Femur (tissue), 1 donor: ENCODE measurements at regions not wholly inside any gene's neighbourhood (a gene's known extent, or its start where the extent isn't known, plus 50 kb on each side); places are given as distances from the start of the nearest gene placed in this dataset.
"Not testable (repeated sequence)": the region's sequence is repeated elsewhere in the genome, so short reads cannot be mapped to it uniquely, and the experiment has no call there.

Experiments
- DNase-seq: peaks from one replicate; pipeline ENCODE4 v3.0.0-alpha.2; 2017

DNA sequence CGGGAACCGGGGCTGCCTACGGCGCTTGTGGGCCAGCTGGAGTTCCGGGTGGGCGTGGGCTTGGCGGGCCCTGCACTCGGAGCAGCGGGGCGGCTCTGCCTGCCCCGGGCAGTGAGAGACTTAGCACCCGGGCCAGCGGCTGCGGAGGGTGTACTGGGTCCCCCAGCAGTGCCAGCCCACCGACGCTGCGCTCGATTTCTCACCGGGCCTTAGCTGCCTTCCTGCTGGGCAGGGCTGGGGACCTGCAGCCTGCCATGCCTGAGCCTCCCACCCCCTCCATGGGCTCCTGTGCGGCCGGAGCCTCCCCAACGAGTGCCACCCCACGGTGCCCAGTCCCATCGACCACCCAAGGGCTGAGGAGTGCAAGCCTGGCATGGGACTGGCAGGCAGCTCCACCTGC, 72.8 kb upstream of the SSBP2 start:
- not testable (repeated sequence) for DNase-seq

DNA sequence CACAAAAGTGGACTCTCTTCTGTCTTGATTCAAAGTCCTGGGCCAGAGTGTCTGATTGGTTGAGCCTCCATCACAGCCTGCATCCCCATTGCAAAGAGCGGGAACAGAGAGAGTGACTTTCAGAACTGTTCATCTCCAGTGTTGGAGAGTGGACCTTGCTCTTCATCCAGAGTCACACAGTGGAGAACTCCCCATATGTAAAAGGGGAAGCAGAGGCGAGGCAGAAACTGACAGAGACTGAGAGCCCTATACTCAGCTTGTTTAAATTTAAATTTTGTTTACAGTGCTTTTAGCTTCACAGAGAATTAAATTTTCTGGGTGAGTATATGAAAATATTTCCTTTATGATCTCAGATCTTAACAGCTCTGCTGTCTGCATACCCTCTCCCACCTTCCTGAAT, 70.0 kb upstream of the SSBP2 start:
- DNase-seq = no peak

DNA sequence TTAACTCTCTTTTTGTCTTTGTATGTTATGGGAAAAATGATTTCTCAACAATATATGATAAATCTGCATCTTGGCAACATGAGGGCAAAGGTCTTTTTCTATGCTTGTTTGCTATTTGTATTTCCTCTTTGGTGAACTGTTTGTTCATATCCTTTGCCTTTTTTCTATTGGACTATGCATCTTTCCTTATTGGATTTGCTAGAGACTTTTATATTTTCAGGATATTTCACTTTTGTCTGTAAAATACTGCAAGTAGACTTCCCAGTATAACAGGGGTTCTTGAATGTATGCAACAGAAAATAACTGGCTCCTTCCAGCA, 69.4 kb upstream of the SSBP2 start:
- no peak for DNase-seq

DNA sequence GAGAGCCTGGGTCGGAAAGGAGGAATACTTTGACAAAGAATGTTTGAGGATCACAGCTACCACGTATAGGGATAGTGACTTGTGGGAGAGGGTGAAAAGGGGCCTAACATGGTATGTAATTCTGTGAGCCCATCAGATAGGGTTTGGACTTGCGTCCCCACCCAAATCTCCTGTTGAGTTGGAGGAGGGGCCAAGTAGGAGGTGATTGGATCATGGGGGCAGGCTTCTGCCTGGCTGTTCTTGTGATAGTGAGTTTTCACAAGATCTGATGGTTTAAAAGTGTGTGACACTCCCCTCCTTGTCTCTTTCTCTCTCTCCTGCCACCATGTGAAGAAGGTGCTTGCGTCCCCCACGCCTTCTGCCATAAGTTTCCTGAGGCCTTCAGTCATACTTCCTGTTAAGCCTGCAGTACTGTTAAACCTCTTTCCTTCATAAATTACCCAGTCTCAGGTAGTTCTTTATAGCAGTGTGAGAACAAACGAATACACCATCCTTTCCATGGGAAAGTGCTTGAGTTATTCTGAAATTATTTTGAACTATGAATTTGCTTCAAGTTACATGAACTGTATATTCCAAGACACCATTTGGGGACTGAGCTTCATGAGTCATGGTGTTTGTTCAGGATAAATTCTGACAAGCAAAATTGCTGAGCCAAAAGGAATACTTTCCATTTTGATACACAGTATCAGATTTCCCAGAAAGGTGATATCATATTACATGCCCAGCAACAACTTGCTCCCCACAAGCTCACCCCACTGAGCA, 68.8 kb upstream of the SSBP2 start:
- DNase-seq = no peak

DNA sequence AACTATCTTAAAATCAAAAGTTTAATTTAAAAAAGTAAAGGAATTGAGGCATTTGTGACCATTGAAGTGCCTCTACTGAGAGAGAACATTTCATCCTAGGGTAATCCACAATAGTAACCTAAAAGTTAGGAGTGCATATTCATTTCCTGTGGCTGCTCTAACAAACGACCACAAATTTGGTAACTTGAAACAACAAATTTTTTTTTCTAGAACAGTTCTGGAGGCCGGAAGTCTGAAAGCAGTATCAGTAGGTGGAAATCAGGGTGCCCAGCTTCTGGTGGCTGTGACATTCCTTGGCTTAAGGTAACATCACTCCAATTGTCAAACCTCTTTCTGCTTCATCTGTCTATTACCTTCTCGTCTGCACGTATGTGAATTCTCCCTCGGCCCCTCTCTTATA, 67.1 kb upstream of the SSBP2 start:
- DNase-seq = no peak

DNA sequence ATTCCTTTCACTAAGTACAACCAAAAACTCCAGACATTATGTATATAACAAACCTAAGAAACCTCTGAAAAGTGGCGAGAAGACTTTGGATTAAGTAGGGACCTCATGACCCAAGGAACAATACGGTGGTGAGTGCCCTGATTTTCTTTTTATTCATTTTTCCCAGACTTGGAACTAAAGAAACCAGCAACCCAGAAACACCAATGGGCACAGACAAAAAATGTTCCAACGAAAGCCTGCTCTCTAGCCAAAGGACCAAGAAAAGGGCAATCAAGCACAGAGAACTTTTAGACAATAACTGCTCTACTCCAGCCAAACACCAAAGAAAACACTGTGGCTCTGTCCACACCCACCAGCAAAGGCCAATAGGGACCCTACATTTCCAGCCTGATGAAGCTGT, 66.2 kb upstream of the SSBP2 start:
- no peak for DNase-seq

DNA sequence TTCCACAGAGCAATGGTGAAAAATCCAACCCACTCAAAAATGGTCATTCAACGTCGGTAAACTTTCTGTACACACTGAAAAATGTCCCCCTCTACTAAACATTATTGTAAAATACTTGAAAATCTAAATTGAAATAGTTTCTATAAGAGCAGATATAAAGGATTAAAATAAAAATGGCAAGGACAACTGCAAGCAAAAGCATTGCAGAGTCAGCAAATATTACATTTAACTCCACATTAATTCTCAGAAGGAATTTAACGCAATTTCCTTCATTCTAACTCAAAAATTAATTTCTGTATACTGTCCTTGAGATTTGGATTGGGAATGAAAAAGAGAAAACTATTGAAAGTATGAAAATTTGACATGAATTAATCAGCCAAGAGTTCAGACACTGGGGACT, 64.4 kb upstream of the SSBP2 start:
- DNase-seq = no peak

DNA sequence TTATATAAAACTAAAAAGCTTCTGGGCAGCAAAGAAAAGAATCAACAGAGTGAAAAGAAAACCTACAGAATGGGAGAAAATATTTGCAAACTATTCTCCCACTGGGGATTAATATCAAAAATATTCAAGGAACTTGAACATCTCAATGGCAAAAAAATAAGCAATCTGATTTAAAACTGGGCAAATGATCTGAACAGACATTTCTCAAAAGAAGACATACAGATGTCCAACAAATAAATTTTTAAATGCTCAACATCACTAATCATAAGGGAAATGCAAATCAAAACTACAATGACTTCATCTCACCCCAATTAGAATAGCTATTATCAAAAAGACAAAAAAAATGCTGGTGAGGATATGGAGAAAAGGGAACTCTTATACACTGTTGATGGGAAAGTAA, 57.2 kb upstream of the SSBP2 start:
- DNase-seq = no peak

DNA sequence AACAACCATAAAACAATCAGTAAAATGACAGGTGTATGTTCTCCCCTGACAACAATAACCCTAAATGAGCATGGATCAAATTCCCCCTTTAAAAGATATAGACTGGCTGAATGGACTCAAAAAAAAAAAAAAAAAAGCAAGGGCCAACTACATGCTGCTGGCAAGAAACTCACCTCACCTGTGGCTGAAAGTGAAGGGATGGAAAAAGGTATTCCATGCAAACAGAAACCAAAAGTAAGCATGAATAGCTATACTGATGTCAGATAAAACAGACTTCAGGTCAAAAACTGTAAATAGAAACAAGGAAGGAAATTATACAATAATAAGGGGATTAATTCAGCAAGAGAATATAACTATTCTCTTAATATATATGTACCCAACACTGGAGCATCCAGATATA, 54.2 kb upstream of the SSBP2 start:
- no peak for DNase-seq

DNA sequence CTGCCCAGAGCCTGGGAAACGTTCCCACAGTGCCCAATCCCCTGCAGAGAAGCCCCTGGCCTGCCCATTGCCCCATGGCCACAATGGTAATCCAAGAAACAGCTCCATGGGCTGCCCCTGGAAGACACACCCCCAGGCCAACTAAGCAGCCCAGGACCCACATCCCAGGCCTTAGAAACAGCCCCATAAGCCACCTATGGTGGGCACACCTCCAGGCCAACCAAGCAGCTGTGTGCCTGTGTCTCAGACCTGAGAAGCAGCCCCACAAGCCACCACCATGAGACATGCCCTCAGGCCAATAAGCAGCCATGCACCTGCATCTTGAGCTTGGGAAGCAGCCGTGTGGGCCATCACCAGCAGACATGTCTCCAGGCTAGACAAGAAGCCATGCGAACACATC, 52.9 kb upstream of the SSBP2 start:
- no peak for DNase-seq

DNA sequence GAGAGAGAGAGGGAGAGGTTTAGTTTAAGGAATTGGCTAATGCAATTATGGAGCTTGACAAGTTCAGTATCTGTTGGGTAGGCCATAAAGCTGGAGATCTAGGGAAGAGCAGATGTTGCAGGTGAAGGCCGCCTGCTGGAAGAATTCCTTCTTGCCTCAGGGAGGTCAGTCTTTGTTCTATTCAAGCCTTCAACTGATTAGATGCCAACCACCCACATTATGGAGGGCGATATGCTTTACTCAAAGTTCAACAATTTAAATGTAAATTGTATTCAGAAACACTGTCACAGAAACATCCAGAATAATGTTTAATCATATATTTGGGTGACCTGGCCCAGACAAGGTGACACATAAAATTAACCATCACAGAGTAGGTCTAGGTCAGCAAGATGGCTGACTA, 51.7 kb upstream of the SSBP2 start:
- no peak for DNase-seq

DNA sequence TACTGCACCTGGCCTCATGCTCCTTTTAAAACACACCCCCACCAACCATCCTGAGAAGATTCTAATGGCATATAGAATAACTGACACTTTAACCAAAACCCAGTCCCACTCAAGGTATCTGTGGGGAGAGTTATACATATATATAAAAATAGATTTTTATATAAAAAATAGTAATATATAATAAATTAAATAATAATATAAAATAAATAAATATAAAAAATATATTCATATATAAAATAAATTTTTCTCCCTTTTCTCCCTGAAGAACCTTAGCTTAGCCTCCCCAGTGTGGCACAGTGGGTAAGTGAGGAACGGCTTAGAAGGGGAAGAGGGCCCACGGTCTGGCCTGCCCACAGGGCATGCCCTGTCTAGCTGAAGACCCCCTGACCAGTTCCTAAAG, 51.1 kb upstream of the SSBP2 start:
- no peak for DNase-seq

DNA sequence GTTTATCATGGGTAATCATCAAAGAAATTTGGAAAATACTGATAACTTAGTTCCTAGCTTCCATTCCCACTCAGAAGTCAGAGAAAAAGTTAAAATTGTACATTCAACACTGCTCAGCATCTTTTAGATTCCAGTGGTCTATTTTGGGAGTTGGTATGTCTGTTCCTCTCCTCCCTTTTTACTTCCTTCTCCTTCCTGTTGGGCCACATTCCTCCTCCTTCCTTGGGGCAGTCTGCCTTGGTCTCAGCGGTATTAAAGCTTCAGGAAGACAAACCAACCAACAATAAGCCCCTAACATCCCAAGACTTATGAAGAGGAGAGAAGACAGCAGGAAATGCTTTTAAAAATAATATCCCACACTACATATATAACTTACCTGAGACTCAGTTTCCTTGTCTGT, 49.9 kb upstream of the SSBP2 start:
- DNase-seq = no peak
